PC-9 (cell line): ENCODE measurements at regions not wholly inside any gene's neighbourhood (a gene's known extent, or its start where the extent isn't known, plus 50 kb on each side); places are given as distances from the start of the nearest gene placed in this dataset.

ENCODE experiments used
- BruUV-seq: library from RNA; stranded (reverse); fragments of 400-500 nt; replicated peaks from 2 replicates; lab custom pipeline; 2021; lab: Mats Ljungman, UMichigan
- CTCF ChIA-PET: fragments of 300-600 bp; sonication (Branson Sonifier 250); formaldehyde crosslinking; loops from one replicate; lab custom pipeline; 2022; ENCODE audit warnings: antibody characterized with exemption; lab: Charles Lee
- POLR2A ChIA-PET: fragments of 300-600 bp; sonication (Branson Sonifier 250); formaldehyde crosslinking; loops from one replicate; lab custom pipeline; 2022; ENCODE audit warnings: antibody characterized with exemption; ENCODE audit not compliant: unreplicated experiment; lab: Charles Lee
- DNase-seq, 2 experiments: peaks; one replicate each; pipeline versions ENCODE4 v3.0.0 to v3.0.0-alpha.2; 2015 to 2022; ENCODE audit warnings: mixed read lengths in 1 of 2
- H2AFZ ChIP-seq: fragments of 200-600 bp; sonication (generic); 2 replicates; pipeline ENCODE4 v1.8.1; 2017; ENCODE audit warnings: antibody characterized with exemption
- H3F3A ChIP-seq: fragments of 200-600 bp; sonication (generic); 2 replicates; pipeline ENCODE4 v1.8.1; 2017; ENCODE audit warnings: antibody characterized with exemption, mild to moderate bottlenecking, low read depth; ENCODE audit not compliant: insufficient read depth
- H3K27ac ChIP-seq: fragments of 200-600 bp; sonication (generic); 2 replicates; pipeline ENCODE4 v1.6.1; 2016; ENCODE audit warnings: mixed run types
- H3K27me3 ChIP-seq: fragments of 200-600 bp; sonication (generic); 2 replicates; pipeline ENCODE4 v1.6.1; 2016; ENCODE audit warnings: low read depth, mixed run types; ENCODE audit not compliant: insufficient read depth
- H3K36me3 ChIP-seq: fragments of 200-600 bp; sonication (generic); 2 replicates; pipeline ENCODE4 v1.6.1; 2016; ENCODE audit warnings: low read depth, mixed run types
- H3K4me1 ChIP-seq: fragments of 200-600 bp; sonication (generic); replicated peaks from 2 replicates; pipeline ENCODE4 v1.6.1; 2016; ENCODE audit warnings: mixed run types; ENCODE audit not compliant: insufficient read depth
- H3K4me2 ChIP-seq: fragments of 200-600 bp; sonication (generic); 2 replicates; pipeline ENCODE4 v1.6.1; 2017; ENCODE audit warnings: mixed run types
- H3K4me3 ChIP-seq: fragments of 200-600 bp; sonication (generic); 2 replicates; pipeline ENCODE4 v1.6.1; 2016; ENCODE audit warnings: mixed run types
- H3K79me2 ChIP-seq: fragments of 200-600 bp; sonication (generic); 2 replicates; pipeline ENCODE4 v1.6.1; 2017; ENCODE audit warnings: low read depth, mixed run types
- H3K9me2 ChIP-seq: fragments of 200-600 bp; sonication (generic); 2 replicates; pipeline ENCODE4 v1.8.1; 2017; ENCODE audit warnings: mild to moderate bottlenecking; ENCODE audit not compliant: insufficient read depth
- H3K9me3 ChIP-seq: fragments of 200-600 bp; sonication (generic); 2 replicates; pipeline ENCODE4 v1.8.1; 2016; ENCODE audit warnings: low read depth; ENCODE audit not compliant: insufficient read depth
- H4K20me1 ChIP-seq: fragments of 200-600 bp; sonication (generic); 2 replicates; pipeline ENCODE4 v1.8.1; 2017; ENCODE audit not compliant: insufficient read depth
- CTCF ChIP-seq: fragments of 200-600 bp; sonication (generic); conservative IDR thresholded peaks from 2 replicates; pipeline ENCODE4 v1.6.1; 2017; ENCODE audit warnings: mixed run types, antibody characterized with exemption, mild to moderate bottlenecking, moderate library complexity
- EZH2 ChIP-seq: fragments of 200-600 bp; sonication (generic); IDR thresholded peaks from 2 replicates; pipeline ENCODE4 v1.8.0; 2017; ENCODE audit warnings: antibody characterized with exemption, low read depth
- intact Hi-C: fragments of 100-400 bp; cut with micrococcal nuclease; formaldehyde crosslinking; loops from one replicate; pipeline ENCODE4 v1.10.0; 2022; ENCODE audit not compliant: unreplicated experiment

GRCh38 chr3:162041622-162042021 is 545.0 kb downstream of the OTOL1 start:
- Histone ChIP-seq H3K9me3 (no peaks in the 10 kb centered on the region), H3K36me3 (no peaks in the 10 kb centered on the region), H3K79me2 (no peaks in the 10 kb centered on the region), H3K27ac (no peak overlapping the region), H3F3A (no peaks in the 10 kb centered on the region), H4K20me1 (no peaks in the 10 kb centered on the region; the same call in 1 of the 2 replicates), H2AFZ (no peak overlapping the region), H3K4me2 (no peak overlapping the region), H3K4me1 (no peaks in the 10 kb centered on the region), H3K27me3 (no peaks in the 10 kb centered on the region), H3K4me3 (no peak overlapping the region), H3K9me2 (no peaks in the 10 kb centered on the region)
- DNase-seq, result no peak
- TF ChIP-seq EZH2 (no peak), CTCF (no peak)
- ChIA-PET POLR2A (no interaction called here), CTCF (no interaction called here)
- BruUV-seq, result no TSS peak
- intact Hi-C loops, result no loop called here

- Histone ChIP-seq H3K27me3 (no peaks in the 10 kb centered on the region), H3K36me3 (no peaks in the 10 kb centered on the region), H3F3A (no peaks in the 10 kb centered on the region), H3K79me2 (no peaks in the 10 kb centered on the region), H3K9me3 (no peaks in the 10 kb centered on the region), H3K27ac (no peak overlapping the region), H4K20me1 (no peaks in the 10 kb centered on the region), H3K4me3 (no peak overlapping the region), H2AFZ (no peak overlapping the region), H3K4me1 (no peaks in the 10 kb centered on the region), H3K4me2 (no peak overlapping the region), H3K9me2 (no peaks in the 10 kb centered on the region)
- TF ChIP-seq CTCF (no peak), EZH2 (no peak)
- no TSS peak for BruUV-seq
- ChIA-PET CTCF (no interaction called here), POLR2A (no interaction called here)
- intact Hi-C loops, result no loop called here
- DNase-seq, result no peak
Measured at GRCh38 chr3:162052636-162053035, 556.0 kb downstream of the OTOL1 start.

- H3K4me1 ChIP-seq, result no peaks in the 10 kb centered on the region
- no peaks in the 10 kb centered on the region for H3K36me3 ChIP-seq
- TF ChIP-seq EZH2 (no peak), CTCF (no peak)
- H3K27me3 ChIP-seq, result no peaks in the 10 kb centered on the region
- no peak overlapping the region for H3K4me2 ChIP-seq
- H3K27ac ChIP-seq, result no peak overlapping the region
- H3F3A ChIP-seq, result no peaks in the 10 kb centered on the region
- no peaks in the 10 kb centered on the region for H3K9me2 ChIP-seq
- intact Hi-C loops, result no loop called here
- H3K4me3 ChIP-seq, result no peak overlapping the region
- no peak overlapping the region for H2AFZ ChIP-seq
- CTCF ChIA-PET, result no interaction called here
- no peaks in the 10 kb centered on the region for H4K20me1 ChIP-seq
- H3K79me2 ChIP-seq, result no peaks in the 10 kb centered on the region
- no peak for DNase-seq
- POLR2A ChIA-PET, result interaction anchor here (0.6 kb wide), 1 partner anchor 82 kb away, joined by 4 read pairs; no protein-coding TSS in a partner anchor
- BruUV-seq, result no TSS peak
- H3K9me3 ChIP-seq, result no peaks in the 10 kb centered on the region
Measured at GRCh38 chr3:162072656-162073164, 576.1 kb downstream of the OTOL1 start.
